K562 (cell line): ENCODE measurements at regions not wholly inside any gene's neighbourhood (a gene's known extent, or its start where the extent isn't known, plus 50 kb on each side); places are given as distances from the start of the nearest gene placed in this dataset.

ENCODE experiments used
- ATAC-seq: fragments of 200-7000 bp; cut with Tn5 transposase; 3 replicates; pipeline ENCODE4 v1.9.1; 2020; ENCODE audit warnings: moderate library complexity
- BruUV-seq: library from RNA; stranded (reverse); fragments of 400-500 nt; replicated peaks from 2 replicates; lab custom pipeline; 2021; lab: Mats Ljungman, UMichigan
- CTCF ChIA-PET: fragments of 300-600 bp; formaldehyde crosslinking; extraction: SDS; loops from one replicate; lab custom pipeline; 2021; ENCODE audit warnings: low intra/inter-chr PET ratio; lab: Yijun Ruan, JAX
- POLR2A ChIA-PET: fragments of 300-600, 350-650 bp; sonication (Branson Sonifier 250); formaldehyde crosslinking; extraction: SDS; loops from one replicate; lab custom pipeline; 2021; ENCODE audit warnings: antibody characterized with exemption, inconsistent platforms; lab: Yijun Ruan, JAX
- DNase-seq, 4 experiments: peaks; one replicate each; pipeline versions ENCODE4 v3.0.0 to v3.0.0-alpha.2; 2011 to 2018; ENCODE audit warnings: low spot score in 3 of 4, mixed read lengths in 3 of 4; ENCODE audit errors: extremely low read depth in 1 of 4
- FAIRE-seq: peaks from 2 replicates; lab custom pipeline; 2011; peaks lifted over from hg19 to GRCh38; lab: Jason Lieb, UNC
- H2AFZ ChIP-seq: 2 replicates; pipeline ENCODE4 v1.6.0; 2011; ENCODE audit warnings: low read depth, low read length, control low read depth, inconsistent platforms
- H3K27ac ChIP-seq: fragments of 200-600 bp; 3 replicates; pipeline ENCODE4 v1.8.0; 2011; ENCODE audit warnings: low read depth, mild to moderate bottlenecking, control low read depth, inconsistent platforms, low read length, moderate library complexity, mixed read lengths; ENCODE audit errors: extremely low read depth
- H3K27me3 ChIP-seq, 2 experiments: fragments of 300-600 bp in 1 of 2; 2 replicates in 1 of 2; 3 replicates in 1 of 2; pipeline versions ENCODE4 v1.6.0 to v1.8.0; 2011; ENCODE audit warnings: inconsistent platforms in 2 of 2, low read length in 2 of 2, mild to moderate bottlenecking in 1 of 2, mixed read lengths in 1 of 2, moderate library complexity in 1 of 2; ENCODE audit not compliant: control insufficient read depth in 2 of 2, insufficient read depth in 2 of 2
- H3K36me3 ChIP-seq: fragments of 300-600 bp; 3 replicates; pipeline ENCODE4 v1.8.0; 2011; ENCODE audit warnings: mild to moderate bottlenecking, low read length, inconsistent platforms; ENCODE audit not compliant: control insufficient read depth, insufficient read depth
- H3K4me1 ChIP-seq, 2 experiments: fragments of 200-600 bp in 1 of 2; replicated peaks in 1 of 2; 2 replicates in 1 of 2; 3 replicates in 1 of 2; pipeline versions ENCODE4 v1.5.1 to v1.8.0; 2011; ENCODE audit warnings: inconsistent platforms in 2 of 2, low read length in 2 of 2, mild to moderate bottlenecking in 1 of 2, mixed read lengths in 1 of 2, moderate library complexity in 1 of 2; ENCODE audit not compliant: control insufficient read depth in 2 of 2, insufficient read depth in 2 of 2
- H3K4me2 ChIP-seq: 2 replicates; pipeline ENCODE4 v1.6.1; 2011; ENCODE audit warnings: low read length, control low read depth, inconsistent platforms, mixed read lengths; ENCODE audit not compliant: insufficient read depth
- H3K4me3 ChIP-seq: fragments of 200-600 bp; sonication (generic), shearing (Covaris generic); 2 replicates; pipeline ENCODE4 v1.5.1; 2016; ENCODE audit warnings: control low read depth, inconsistent platforms
- H3K79me2 ChIP-seq: fragments of 200-600 bp; 3 replicates; pipeline ENCODE4 v1.8.0; 2011; ENCODE audit warnings: low read length, inconsistent platforms; ENCODE audit not compliant: control insufficient read depth, insufficient read depth
- H3K9ac ChIP-seq, 2 experiments: 2 replicates each; pipeline versions ENCODE4 v1.6.0 to v1.6.1; 2011; ENCODE audit warnings: low read depth in 2 of 2, low read length in 2 of 2, control low read depth in 1 of 2, inconsistent platforms in 1 of 2, mild to moderate bottlenecking in 1 of 2, mixed read lengths in 1 of 2; ENCODE audit not compliant: insufficient read depth in 1 of 2
- H3K9me1 ChIP-seq: one replicate; pipeline ENCODE4 v1.6.0; 2011; ENCODE audit warnings: inconsistent platforms, mild to moderate bottlenecking, low read length, moderate library complexity; ENCODE audit not compliant: control insufficient read depth, insufficient read depth
- H3K9me3 ChIP-seq: replicated peaks from 2 replicates; pipeline ENCODE4 v1.5.1; 2011; ENCODE audit warnings: low read depth, low read length, inconsistent platforms; ENCODE audit not compliant: control insufficient read depth, insufficient read depth
- H4K20me1 ChIP-seq: replicated peaks from 2 replicates; pipeline ENCODE4 v1.6.1; 2011; ENCODE audit warnings: low read length, inconsistent platforms, mixed read lengths; ENCODE audit not compliant: control insufficient read depth, insufficient read depth
- CBX8 ChIP-seq: fragments of 200-600 bp; sonication (generic); IDR thresholded peaks from 2 replicates; pipeline ENCODE4 v1.6.1; 2012; ENCODE audit warnings: borderline replicate concordance, mixed run types, low read depth, mild to moderate bottlenecking, moderate library complexity, mixed read lengths, low read length, control low read depth, inconsistent platforms; ENCODE audit not compliant: poor library complexity, severe bottlenecking; ENCODE audit errors: extremely low read depth
- HES1 ChIP-seq: fragments of 450-650 bp; IDR thresholded peaks from 2 replicates; pipeline ENCODE4 v1.6.1; 2016; ENCODE audit warnings: low read depth, mild to moderate bottlenecking, moderate library complexity
- JUN ChIP-seq, 2 experiments: sonication (generic) in 1 of 2; formaldehyde crosslinking in 1 of 2; IDR thresholded peaks; 2 replicates each; pipeline versions ENCODE4 v1.6.1 to v1.8.0; 2012 to 2022; ENCODE audit warnings: borderline replicate concordance in 2 of 2, mild to moderate bottlenecking in 2 of 2, improper control_type of control experiment in 1 of 2, low read depth in 1 of 2, low read length in 1 of 2, missing genetic modification reagents in 1 of 2
- NEUROD1 ChIP-seq: fragments of 150-350 bp; IDR thresholded peaks from 2 replicates; pipeline ENCODE4 v1.6.1; 2014; ENCODE audit warnings: borderline replicate concordance, low read length, low read depth; ENCODE audit not compliant: partially characterized antibody
- NFRKB ChIP-seq: fragments of 450-650 bp; IDR thresholded peaks from 2 replicates; pipeline ENCODE4 v1.6.1; 2016; ENCODE audit warnings: low read depth
- SMARCA5 ChIP-seq: fragments of 450-650 bp; IDR thresholded peaks from 2 replicates; pipeline ENCODE4 v1.6.1; 2016
- TFE3 ChIP-seq: fragments of 450-650 bp; formaldehyde crosslinking; IDR thresholded peaks from 2 replicates; pipeline ENCODE4 v1.4.0; 2020; ENCODE audit warnings: mild to moderate bottlenecking, mixed read lengths
- ZEB2 ChIP-seq: fragments of 450-650 bp; IDR thresholded peaks from 2 replicates; pipeline ENCODE4 v1.6.1; 2016
- ZKSCAN1 ChIP-seq: fragments of 150-350 bp; IDR thresholded peaks from 2 replicates; pipeline ENCODE4 v1.6.1; 2016; ENCODE audit warnings: low read depth, low read length
- ZNF165 ChIP-seq: fragments of 250-450 bp; sonication (Bioruptor Pico); IDR thresholded peaks from 2 replicates; pipeline ENCODE4 v1.4.0; 2020; ENCODE audit warnings: borderline replicate concordance
- ZNF77 ChIP-seq: fragments of 250-450 bp; sonication (Bioruptor Pico); IDR thresholded peaks from 2 replicates; pipeline ENCODE4 v1.5.0; 2020
- ZNF830 ChIP-seq: fragments of 250-450 bp; sonication (Bioruptor Pico); IDR thresholded peaks from 2 replicates; pipeline ENCODE4 v1.5.0; 2021; ENCODE audit warnings: mild to moderate bottlenecking
- WGBS: fragments of 100-300 bp; shearing (Covaris generic); methylation state at CpG from one replicate; pipeline ENCODE4 v1.1.6; 2016; ENCODE audit warnings: low coverage, mixed read lengths; ENCODE audit not compliant: insufficient coverage; ENCODE audit errors: missing lambda C conversion rate; 5-methylcytosine and 5-hydroxymethylcytosine counted together
- in situ Hi-C: fragments of 300-500 bp; cut with MboI; formaldehyde crosslinking; loops from 4 replicates; pipeline ENCODE4 v1.15.0; 2018; ENCODE audit warnings: inconsistent platforms, mixed read lengths
- intact Hi-C: fragments of 100-400 bp; cut with micrococcal nuclease; formaldehyde crosslinking; loops from 2 replicates; pipeline ENCODE4 v1.14.2; 2022

- H3K4me1 ChIP-seq, result no peaks in the 10 kb centered on the region
- FAIRE-seq (no peak), ATAC-seq (no peak), DNase-seq (no peak)
- H2AFZ ChIP-seq, result no peak overlapping the region
- no peak overlapping the region for H3K4me2 ChIP-seq
- ChIA-PET CTCF (no interaction called here), POLR2A (no interaction called here)
- TF ChIP-seq ZNF77 (CRISPR knock-in tag), result no peak
- no peak for TF ChIP-seq ZEB2
- no peak for TF ChIP-seq NFRKB
- TF ChIP-seq TFE3, result no peak
- TF ChIP-seq SMARCA5, result no peak
- TF ChIP-seq CBX8, result no peak
- TF ChIP-seq ZNF165 (CRISPR knock-in tag), result no peak
- TF ChIP-seq ZNF830 (CRISPR knock-in tag), result no peak
- no peak for TF ChIP-seq NEUROD1
- no peak for TF ChIP-seq JUN (IDR thresholded peaks at IDR 0.05; ENCODE audit: borderline replicate concordance, low read depth, low read length)
- TF ChIP-seq JUN (CRISPR knock-in tag; IDR thresholded peaks at IDR 0.05; ENCODE audit: borderline replicate concordance), result no peak
- TF ChIP-seq HES1, result no peak
- TF ChIP-seq ZKSCAN1, result no peak
- no peaks in the 10 kb centered on the region for H3K79me2 ChIP-seq
- H4K20me1 ChIP-seq, result no peaks in the 10 kb centered on the region
- no peaks in the 10 kb centered on the region for H3K9me1 ChIP-seq
- no peaks in the 10 kb centered on the region for H3K36me3 ChIP-seq
- no peak overlapping the region for H3K27ac ChIP-seq
- no peak overlapping the region for H3K9ac ChIP-seq
- no TSS peak for BruUV-seq
- 1% methylated on average over 8 of the region's 8 CpGs for WGBS
- no peaks in the 10 kb centered on the region for H3K9me3 ChIP-seq
- no peak overlapping the region for H3K4me3 ChIP-seq
- intact Hi-C loops, result no loop called here
- no peaks in the 10 kb centered on the region for H3K27me3 ChIP-seq
- in situ Hi-C loops, result no loop called here
Measured at GRCh38 chr14:58848365-58848764, 210.6 kb downstream of the DACT1 start.
